SIG-M5 treated with dmso at 0.1 percent for 504 hours (cell line): ENCODE measurements at regions not wholly inside any gene's neighbourhood (a gene's known extent, or its start where the extent isn't known, plus 50 kb on each side); places are given as distances from the start of the nearest gene placed in this dataset.

Source experiments
- DNase-seq: peaks from one replicate; lab custom pipeline; 2025; ENCODE audit not compliant: unreplicated experiment; lab: John Stamatoyannopoulos, UW

GRCh38 chr5:1669276-1670155 lies 130.1 kb downstream of the MRPL36 start:
- DNase-seq = no peak

- DNase-seq = no peak
Measured at GRCh38 chr5:1668141-1668721, 131.4 kb downstream of the MRPL36 start.

- DNase-seq = no peak
Measured at GRCh38 chr5:1667648-1668140, 131.9 kb downstream of the MRPL36 start.

GRCh38 chr5:1666812-1667588 lies 132.6 kb downstream of the MRPL36 start:
- DNase-seq = no peak

GRCh38 chr5:1666221-1666620 lies 133.4 kb downstream of the MRPL36 start:
- DNase-seq = no peak

- DNase-seq = no peak
Measured at GRCh38 chr5:1665803-1666202, 133.8 kb downstream of the MRPL36 start.

- DNase-seq = no peak
Measured at GRCh38 chr5:1665231-1665630, 134.4 kb downstream of the MRPL36 start.

GRCh38 chr5:1663186-1663585 lies 136.5 kb downstream of the MRPL36 start:
- no peak for DNase-seq

GRCh38 chr5:1662559-1663085 lies 137.0 kb downstream of the MRPL36 start:
- no peak for DNase-seq

- DNase-seq = no peak
Measured at GRCh38 chr5:1661831-1662558, 137.6 kb downstream of the MRPL36 start.

- no peak for DNase-seq
Measured at GRCh38 chr5:1661311-1661710, 137.6 kb upstream of the LPCAT1 start.

- no peak for DNase-seq
Measured at GRCh38 chr5:1660511-1660910, 136.8 kb upstream of the LPCAT1 start.

GRCh38 chr5:1660001-1660400 lies 136.2 kb upstream of the LPCAT1 start:
- DNase-seq = no peak

- no peak for DNase-seq
Measured at GRCh38 chr5:1659100-1659981, 135.6 kb upstream of the LPCAT1 start.

GRCh38 chr5:1658665-1659064 lies 134.9 kb upstream of the LPCAT1 start:
- DNase-seq = no peak

GRCh38 chr5:1657161-1657741 lies 133.5 kb upstream of the LPCAT1 start:
- no peak for DNase-seq

GRCh38 chr5:1656271-1656975 lies 132.7 kb upstream of the LPCAT1 start:
- DNase-seq = no peak

GRCh38 chr5:1655496-1656270 lies 131.9 kb upstream of the LPCAT1 start:
- no peak for DNase-seq
